B cell (primary cell): ENCODE measurements at regions not wholly inside any gene's neighbourhood (a gene's known extent, or its start where the extent isn't known, plus 50 kb on each side); places are given as distances from the start of the nearest gene placed in this dataset.

Source experiments
- CTCF ChIP-seq: fragments of 200-600 bp; IDR thresholded peaks from one replicate; pipeline ENCODE4 v1.8.0; 2022; ENCODE audit warnings: antibody characterized with exemption, mild to moderate bottlenecking
- EZH2 ChIP-seq: IDR thresholded peaks from 2 replicates; pipeline ENCODE4 v1.6.1; 2012; ENCODE audit warnings: borderline replicate concordance, low read depth, mild to moderate bottlenecking, moderate library complexity, low read length; ENCODE audit not compliant: insufficient read depth, poor library complexity, severe bottlenecking

GRCh38 chr14:71713016-71713415 lies 219.2 kb upstream of the RGS6 start:
- TF ChIP-seq CTCF (no peak), EZH2 (no peak)
